GM19023 (cell line): ENCODE measurements at regions not wholly inside any gene's neighbourhood (a gene's known extent, or its start where the extent isn't known, plus 50 kb on each side); places are given as distances from the start of the nearest gene placed in this dataset.
"Not testable (repeated sequence)": the region's sequence is repeated elsewhere in the genome, so short reads cannot be mapped to it uniquely, and the experiment has no call there.

ENCODE experiments used
- ATAC-seq: cut with Tn5 transposase; IDR thresholded peaks from one replicate; pipeline ENCODE4 v1.9.1; 2021; ENCODE audit warnings: mild to moderate bottlenecking, moderate library complexity; ENCODE audit not compliant: unreplicated experiment

DNA sequence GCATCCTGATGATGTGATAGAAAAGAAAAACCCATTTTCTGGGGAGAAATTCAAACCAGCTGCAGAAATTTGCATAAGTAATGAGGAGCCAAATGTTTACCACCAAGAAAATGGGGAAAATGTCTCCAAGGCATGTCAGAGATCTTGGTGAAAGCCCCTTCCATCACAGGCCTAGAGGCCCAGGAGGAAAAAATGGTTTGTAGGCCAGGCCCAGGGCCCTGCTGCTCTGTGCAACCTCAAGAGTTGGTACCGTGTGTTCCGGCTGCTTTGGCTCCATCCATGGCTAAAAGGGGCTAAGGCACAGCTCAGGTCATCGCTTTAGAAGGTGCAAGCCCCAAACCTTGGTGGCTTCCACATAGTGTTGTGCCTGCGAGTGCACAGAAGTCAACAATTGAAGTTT lies 543.1 kb downstream of the ZNF608 start:
- ATAC-seq: no peak

DNA sequence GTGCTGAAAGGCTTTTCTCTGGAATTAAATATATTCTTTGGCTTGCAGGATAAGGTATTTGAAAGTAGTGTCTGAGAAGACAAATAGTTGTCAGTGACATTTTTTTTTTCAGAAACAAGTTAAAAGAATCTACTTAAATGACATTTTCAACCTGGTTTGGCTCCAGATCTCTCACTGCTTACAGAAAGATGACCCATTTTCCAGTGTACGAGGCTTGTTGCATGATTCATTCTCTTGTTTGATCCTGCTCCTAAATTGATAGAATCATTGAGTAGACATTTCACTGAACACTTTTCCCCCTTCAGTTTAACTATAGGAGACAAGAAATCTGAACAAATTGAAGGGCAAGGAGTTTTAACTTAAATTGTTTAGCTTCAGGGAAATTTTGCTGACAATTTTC lies 546.1 kb downstream of the ZNF608 start:
- no peak for ATAC-seq

DNA sequence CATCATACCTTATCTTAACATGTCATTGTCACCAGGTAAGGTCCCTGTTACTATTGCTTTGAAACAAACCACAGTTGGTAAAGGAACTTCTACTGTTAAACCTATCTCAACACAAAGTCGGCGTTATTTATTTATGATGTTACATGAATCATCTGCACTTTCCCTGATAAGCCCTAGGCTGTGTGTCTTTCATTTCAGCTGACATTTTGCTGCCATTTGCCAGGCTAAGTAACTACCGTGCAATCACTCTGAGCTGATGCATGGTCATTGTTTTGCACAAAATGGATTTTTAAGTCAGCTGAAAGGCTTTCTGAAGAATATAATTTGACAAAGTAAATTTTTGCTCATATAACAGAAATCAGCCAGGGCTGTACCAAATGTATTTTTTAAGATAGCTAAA lies 546.5 kb downstream of the ZNF608 start:
- ATAC-seq: no peak

DNA sequence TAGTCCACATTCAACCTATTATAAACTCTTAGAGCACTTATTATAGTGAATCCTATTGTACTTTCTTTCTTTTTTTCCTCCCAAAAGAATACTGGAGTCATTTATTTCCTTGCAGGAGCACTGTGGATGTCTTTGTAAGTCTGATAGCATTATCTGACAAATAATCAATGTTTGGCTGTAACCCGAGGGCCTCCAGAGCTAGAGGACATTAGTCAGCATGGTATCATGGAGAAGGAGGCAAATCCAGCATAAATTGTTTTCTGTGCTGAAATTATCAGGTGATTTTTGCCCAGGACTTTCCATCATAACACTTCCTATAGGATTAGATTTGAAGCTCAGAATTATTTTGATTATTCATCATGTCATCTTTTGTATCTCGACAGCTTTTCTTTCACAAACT lies 551.0 kb downstream of the ZNF608 start:
- no peak for ATAC-seq

DNA sequence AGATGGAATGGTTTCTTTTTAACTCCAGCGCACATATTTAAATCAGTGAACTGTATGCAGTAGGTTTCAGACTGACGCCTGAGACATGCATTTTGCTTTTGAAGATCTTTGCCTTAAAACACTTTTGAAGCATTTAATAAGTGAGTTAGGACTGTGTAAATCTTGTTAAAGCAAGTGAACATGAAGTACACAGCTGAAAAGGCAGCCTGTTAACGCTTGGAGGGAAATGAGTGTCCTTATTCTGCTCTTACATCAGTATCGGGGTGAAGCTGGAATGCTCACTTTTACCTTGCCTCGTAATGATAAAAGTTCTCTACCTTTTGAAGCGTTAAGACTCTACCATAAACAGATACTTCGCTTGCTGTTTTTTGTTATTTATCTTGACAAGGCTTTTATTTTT lies 552.2 kb downstream of the ZNF608 start:
- ATAC-seq: no peak

DNA sequence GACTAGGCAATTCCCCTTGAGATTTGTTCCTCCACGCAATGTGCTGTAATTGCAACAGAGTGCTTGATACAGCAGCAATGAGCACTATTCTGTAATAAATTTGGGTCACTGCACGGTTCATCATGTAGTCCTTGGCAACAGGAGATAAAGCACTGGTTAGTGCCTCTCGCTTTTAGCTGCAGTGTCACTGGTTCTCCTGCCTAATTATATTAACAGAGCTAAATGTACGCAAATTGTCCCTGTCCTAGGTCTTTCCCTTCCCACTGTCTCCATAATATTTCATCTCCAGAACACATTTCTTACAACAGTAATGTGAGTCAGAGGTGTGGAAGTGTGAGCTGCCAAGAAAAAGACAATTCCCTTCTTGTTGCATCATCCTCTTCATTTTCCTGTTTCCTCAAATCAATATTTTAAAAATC lies 553.1 kb downstream of the ZNF608 start:
- ATAC-seq: no peak

DNA sequence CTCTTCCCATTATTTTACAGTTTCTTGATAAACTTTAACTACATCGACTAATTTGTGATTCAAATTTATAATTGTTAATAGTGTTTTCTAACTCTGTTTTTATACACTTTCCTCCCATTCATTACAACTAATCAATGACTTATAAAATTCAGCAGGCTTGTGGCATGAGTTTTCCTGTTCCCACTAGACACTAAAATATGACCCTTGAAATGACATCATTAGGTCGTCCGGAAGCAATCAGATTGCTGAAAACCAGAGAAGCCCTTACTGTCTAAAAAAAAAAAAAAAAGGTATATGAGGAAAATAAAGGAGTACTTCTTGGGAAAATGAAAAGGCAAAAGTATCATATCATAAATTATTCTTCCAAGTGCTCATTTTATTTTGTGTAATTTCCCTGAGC lies 553.7 kb downstream of the ZNF608 start:
- ATAC-seq: no peak

DNA sequence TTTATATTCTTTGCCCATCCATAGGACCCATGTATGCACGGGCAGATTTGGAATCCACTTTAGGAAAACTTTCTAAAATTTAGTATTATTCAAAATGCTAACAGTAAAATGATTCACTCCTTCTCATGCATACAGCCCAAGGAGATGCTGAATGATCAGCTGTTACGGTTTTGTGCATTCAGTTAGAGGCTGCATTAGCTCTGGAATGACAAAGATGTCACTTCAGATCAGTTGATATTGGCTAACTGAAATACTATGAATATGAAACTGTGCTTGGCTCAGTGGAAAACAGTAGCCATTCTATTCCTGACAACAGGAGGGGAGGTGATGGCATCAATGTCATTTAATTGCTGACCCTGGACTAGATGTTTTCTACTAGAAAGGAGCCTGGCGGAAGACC lies 560.7 kb downstream of the ZNF608 start:
- no peak for ATAC-seq

DNA sequence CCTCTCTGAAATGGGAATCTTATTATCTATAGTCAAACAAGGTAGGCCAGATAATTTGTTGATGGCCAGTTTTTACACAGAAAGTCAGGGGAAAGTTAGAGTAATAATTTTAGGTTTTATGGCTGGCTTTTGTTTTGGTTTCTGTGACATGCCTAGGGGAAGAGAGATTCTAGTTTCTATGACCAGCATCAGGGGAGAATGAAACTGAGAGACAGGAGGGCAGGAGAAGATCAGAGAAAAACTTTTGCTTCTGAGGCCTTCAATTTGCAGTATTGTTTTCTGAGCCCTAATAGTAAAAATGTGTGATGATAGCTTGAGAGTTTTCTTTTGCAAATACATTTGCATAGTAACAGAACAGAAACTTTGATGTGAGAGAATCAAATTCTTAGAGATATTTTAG lies 564.3 kb downstream of the ZNF608 start:
- ATAC-seq: no peak

DNA sequence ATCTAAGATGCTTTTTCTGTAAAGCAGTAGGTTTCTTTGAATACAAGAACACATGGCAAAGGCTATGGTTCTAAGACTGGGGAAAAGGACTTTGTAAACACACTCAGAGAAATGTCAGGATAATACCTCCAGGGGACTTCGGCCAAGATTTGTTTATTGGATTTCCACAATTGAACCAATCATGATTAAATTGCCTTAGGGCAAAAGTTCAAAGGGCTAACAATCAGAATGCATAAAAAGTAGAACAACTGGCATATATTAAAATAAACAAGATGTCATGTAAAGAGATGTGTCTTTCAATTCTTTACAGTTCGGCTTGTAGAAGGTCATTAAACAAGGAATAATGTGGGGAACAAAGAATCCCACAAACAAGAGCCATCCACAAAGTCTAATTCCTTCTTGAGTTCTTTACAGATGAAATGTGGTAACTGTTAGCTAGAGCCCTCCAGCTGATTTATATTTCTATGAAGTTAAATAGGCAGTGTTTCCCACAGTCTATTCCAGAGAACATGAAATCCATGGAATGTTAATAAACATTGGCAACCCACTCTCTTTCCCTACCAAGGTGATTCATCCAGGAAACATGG lies 565.5 kb downstream of the ZNF608 start:
- no peak for ATAC-seq

DNA sequence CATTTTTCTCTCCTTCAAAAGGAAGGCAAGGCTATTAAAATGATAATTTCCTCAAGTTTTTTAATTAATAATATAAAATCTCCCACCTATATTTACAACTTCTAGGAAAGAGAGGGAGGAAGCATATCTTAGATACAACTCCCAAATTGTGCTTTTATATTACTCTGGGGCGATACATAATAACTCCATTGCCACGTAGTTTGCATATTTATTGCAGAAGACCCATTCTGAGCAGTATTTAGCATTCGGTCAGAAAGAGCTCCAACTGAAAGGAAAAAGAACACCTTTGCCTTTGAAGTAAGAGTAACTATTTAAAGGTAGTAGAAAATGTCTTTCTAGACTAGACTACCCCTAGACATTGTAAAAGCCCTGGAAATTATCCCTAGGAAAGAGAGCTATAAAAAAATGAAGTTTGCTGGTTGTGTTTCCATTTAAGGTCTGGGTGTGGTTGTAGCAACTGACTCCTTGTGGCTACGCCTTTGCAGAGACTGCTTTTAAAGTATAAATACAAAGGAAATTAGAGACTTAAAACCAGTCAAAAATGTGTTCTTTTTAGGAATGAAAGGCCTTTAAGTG lies 566.1 kb downstream of the ZNF608 start:
- no peak for ATAC-seq

DNA sequence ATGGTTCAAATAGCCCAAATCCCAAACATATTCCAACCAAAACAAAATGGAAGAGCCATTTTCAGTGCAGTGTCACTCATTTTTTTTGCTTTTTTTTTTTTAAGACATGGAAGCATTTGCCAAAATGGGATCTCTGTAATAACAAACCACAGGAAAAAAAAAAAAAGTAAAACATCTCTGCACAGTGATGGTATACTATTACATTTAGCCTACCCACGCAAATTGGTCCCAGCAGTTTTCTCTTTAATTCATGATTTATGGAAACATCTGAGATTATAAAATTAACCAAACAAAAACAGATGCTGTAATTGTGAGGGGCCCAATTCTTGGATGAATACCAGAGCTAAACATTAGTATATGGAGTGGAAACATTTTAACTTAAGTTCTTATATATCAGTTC lies 566.6 kb downstream of the ZNF608 start:
- ATAC-seq: no peak

DNA sequence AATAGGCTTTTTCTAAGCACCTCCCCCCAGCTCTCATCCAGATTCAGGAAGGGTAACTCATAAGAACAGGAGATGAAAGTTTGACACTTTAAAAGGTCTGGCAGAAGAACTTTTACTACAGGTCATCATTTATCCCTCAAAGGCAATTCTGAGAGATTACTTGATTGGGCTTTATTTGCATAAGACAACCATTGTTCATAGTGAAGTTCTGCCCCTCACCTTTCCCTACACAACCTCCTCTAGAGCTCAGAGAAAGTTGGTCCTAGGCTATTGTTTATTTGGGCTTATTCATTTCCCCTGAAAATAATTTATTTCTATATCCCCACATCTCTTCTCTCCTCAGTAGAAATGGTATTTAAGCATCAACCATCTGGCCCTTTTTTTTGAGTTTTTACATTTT lies 568.4 kb downstream of the ZNF608 start:
- ATAC-seq: no peak

DNA sequence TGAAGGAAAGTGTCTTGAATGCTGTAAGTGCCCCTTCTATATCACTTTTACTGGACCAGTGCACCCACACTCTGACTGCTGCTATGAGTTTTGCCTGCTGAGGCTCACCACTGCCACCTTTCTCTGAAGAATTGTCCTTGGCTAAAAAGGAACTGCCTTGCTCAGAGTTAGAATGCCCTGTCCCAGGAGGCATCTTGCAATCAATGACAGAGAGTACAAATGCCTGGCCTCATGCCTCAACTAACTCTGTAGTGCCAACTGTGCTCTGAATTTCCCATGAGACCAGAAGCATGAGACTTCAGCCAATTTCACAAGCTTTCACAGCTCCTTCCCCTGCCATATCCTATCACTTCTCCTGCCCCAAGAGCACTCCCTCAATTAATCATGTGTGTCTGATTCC lies 569.7 kb downstream of the ZNF608 start:
- no peak for ATAC-seq

DNA sequence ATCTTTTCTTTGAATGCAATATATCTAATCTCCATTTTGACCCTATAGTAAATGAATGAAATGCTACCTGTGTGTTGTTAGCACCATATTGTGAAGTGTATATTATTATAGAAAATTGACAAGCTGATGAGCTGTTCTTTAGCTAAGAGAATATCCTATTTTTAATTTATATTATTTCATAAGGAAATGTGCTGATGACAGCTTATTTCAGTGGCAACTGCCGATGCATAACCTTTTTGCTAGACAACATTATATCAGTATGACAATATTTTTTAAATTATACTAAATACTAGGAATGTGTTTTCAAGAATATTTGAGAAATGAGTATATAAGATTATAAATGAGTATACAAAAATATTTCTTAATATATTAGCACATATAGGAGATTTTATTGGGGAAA lies 573.1 kb downstream of the ZNF608 start:
- ATAC-seq: no peak

DNA sequence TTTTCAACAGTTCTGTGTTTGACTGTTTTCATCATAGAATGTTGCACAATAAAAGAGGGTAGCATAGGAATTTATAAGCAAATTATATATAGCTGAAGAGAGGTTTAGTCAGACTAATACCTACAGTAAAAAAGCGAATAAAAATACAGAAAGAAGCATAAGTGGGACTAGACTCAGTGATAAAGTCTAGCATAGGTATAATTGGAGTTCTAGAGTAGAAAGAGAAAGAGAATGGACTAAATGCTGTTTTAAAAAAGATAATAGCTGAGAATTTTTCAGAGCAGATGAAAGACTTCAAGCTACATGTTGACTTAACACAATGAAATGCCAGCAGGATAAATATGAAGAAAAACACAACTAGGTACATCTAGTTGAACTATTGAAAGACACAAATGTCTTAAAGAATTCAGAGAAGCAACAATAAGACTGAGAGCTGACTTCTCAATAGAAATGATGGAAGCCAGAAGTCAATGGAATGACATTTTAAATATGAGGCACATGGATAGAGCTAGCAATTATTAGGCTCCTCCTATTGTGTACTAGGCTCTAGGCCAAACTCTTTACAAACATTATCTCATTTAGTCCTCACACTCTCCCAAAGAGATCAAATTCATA lies 573.9 kb downstream of the ZNF608 start:
- no peak for ATAC-seq

DNA sequence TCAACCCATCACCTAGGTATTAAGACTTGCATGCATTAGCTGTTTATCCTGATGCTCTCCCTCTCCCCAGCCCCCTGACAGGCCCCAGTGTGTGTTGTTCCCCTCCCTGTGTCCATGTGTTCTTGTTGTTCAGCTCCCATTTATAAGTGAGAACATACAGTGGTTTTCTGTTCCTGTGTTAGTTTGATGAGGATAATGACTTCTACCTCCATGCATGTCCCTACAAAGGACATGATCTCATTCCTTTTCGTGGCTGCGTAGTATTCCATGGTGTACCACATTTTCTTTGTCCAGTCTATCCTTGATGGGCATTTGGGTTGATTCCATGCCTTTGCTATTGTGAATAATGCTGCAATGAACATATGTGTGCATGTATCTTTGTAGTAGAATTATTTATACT lies 578.3 kb downstream of the ZNF608 start:
- ATAC-seq: not testable (repeated sequence)

DNA sequence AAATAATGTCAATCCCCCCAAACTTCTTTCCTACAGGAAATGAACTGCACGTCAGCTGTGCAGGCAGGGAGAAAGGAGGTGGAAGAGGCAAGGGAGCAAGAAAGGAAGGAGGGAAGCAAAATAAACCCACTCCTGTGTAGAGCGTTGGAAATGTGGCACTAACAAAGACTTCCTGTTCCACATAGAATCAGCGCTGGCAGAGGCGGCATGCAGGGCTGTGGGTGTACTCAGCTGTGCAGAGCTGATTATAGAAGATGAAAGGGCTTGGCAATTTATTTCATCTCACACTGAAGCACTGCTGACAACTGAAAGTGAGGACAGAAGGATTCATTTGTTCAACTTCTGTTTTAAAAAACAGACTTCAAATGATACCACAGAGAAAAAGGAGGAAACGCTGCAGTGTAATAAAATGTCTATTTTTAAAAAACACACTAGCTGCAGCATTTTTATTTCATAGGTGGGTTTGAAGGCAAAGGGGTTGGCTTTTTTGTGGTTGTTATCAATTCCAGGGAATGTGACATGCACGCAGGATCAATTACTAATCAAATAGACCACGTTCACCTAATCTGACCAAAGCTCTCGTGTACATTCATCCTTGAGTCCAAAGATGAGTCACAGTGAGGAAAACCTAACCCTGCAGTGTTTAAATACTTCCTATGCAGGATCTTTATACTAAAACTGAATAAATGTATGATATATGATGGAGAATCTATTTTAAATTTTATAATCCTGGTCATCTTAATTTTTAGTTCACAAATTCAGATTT lies 583.5 kb downstream of the ZNF608 start:
- ATAC-seq: no peak

DNA sequence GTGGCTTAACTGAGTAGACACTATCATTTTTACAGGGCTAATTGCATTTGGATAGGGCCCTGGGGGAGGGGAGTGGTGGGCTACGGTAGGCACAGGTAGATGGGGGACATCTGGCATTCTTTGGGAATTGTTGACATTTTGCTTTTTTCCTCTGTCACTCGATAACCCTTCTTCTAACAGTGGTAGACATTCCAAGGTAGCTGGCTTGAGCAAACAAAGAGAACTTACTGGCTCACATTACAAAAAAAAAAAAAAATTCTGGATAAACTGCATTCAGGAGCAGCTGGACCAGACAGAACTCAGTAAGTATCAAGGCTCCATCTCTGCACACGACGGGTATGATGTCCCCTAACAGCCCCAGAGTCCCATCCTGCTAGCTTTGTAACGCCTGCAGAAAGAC lies 585.2 kb downstream of the ZNF608 start:
- ATAC-seq: no peak

DNA sequence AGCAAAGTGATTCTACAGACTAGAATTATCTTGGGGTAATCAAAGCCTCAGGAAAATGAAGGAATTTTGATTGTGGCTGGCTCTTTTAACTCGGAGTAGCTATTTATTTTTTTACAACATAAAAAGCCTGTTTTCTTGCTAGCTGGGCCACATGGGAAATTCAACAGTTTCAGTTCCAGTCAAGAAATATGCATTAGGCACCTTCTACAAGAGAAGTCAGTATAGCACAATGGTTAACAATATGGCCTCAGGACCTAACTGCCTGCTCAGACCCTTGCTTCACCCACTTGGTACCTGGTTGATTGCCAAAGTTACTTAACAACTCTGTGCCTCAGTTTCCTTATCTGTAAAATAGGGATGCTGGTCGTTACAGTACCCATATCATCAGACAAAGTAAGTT lies 586.2 kb downstream of the ZNF608 start:
- ATAC-seq: no peak

DNA sequence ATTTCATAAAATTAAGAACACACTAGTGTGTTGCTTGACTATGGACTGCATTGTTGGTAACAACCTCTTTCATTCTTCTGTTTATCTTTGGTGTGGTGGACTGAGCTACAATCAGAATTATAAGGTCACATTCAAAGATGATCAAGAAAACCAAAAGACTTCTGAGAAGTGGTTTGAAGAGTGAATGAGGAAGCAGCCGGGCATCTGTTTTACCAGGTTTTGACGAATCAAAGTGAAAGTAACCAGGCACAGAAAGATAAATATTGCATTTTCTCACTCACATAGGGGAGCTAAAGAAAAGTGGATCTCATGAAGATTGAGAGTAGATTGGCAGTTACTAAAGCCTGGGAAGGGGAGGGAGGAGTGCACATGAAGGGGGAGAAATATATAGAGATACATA lies 589.1 kb downstream of the ZNF608 start:
- ATAC-seq: no peak

DNA sequence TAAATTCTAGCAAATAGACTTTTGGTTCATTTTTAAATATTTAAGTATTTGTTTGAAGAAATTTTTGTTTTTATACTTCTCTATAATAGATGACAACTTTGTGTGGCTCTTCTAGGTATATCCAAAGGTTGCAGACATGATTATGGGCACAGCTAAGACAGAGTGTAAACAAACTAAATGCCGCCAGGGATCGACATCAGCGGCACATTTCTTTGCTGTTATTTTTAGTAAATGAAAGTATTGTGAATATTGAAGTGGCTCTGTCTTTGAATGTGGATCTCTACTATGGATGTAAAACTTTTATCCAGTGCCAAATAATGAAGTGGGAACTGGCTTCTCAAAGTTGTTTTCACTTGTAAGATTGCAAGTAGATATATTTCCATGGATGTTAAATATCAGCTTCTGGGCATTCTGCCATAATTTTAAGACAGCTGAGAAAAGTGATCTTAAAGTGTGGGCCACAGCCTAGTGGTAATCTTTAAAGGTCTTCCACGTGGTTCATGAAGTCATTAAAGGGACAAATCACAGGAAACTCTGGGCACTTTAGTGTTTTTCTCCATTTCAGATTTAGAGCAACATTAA lies 589.9 kb downstream of the ZNF608 start:
- ATAC-seq: no peak
